Endodermal cell (in vitro differentiated cells): ENCODE measurements at regions not wholly inside any gene's neighbourhood (a gene's known extent, or its start where the extent isn't known, plus 50 kb on each side); places are given as distances from the start of the nearest gene placed in this dataset.
A peak's percentile ranks its signal among the peaks of the same experiment; 100 is the strongest.
"Not testable (repeated sequence)": the region's sequence is repeated elsewhere in the genome, so short reads cannot be mapped to it uniquely, and the experiment has no call there.

Experiments
- DNase-seq: peaks from one replicate; pipeline ENCODE4 v3.0.0-alpha.2; 2017
- H3K27ac ChIP-seq: 2 replicates; pipeline ENCODE4 v1.5.1; 2013; ENCODE audit warnings: mild to moderate bottlenecking, low read depth, low read length, moderate library complexity
- H3K27me3 ChIP-seq: 2 replicates; pipeline ENCODE4 v1.6.1; 2013; ENCODE audit warnings: mild to moderate bottlenecking, low read length, moderate library complexity; ENCODE audit not compliant: insufficient read depth, control insufficient read depth, poor library complexity, severe bottlenecking
- H3K36me3 ChIP-seq: 2 replicates; pipeline ENCODE4 v1.7.0; 2013; ENCODE audit warnings: mild to moderate bottlenecking, low read length, moderate library complexity; ENCODE audit not compliant: control insufficient read depth, insufficient read depth
- H3K4me1 ChIP-seq: one replicate; pipeline ENCODE4 v1.7.0; 2013; ENCODE audit warnings: low read length; ENCODE audit not compliant: control insufficient read depth, insufficient read depth
- H3K4me3 ChIP-seq: 2 replicates; pipeline ENCODE4 v1.5.1; 2013; ENCODE audit warnings: mild to moderate bottlenecking, low read length, moderate library complexity
- H3K9ac ChIP-seq: 2 replicates; pipeline ENCODE4 v1.6.1; 2013; ENCODE audit warnings: mild to moderate bottlenecking, low read length, moderate library complexity; ENCODE audit not compliant: poor library complexity, severe bottlenecking; ENCODE audit errors: extremely low read depth
- H3K9me3 ChIP-seq: 2 replicates; pipeline ENCODE4 v1.6.1; 2013; ENCODE audit warnings: mild to moderate bottlenecking, low read length, moderate library complexity; ENCODE audit not compliant: control insufficient read depth
- H3K27ac Mint-ChIP-seq: 2 replicates; pipeline ENCODE4 v1.8.0; 2020; ENCODE audit warnings: mixed read lengths
- H3K27me3 Mint-ChIP-seq: 2 replicates; pipeline ENCODE4 v1.8.0; 2021; ENCODE audit warnings: mild to moderate bottlenecking, mixed read lengths; ENCODE audit not compliant: insufficient read depth
- H3K36me3 Mint-ChIP-seq: 2 replicates; pipeline ENCODE4 v1.8.0; 2020; ENCODE audit warnings: low read depth, mixed read lengths
- H3K4me1 Mint-ChIP-seq: 2 replicates; pipeline ENCODE4 v1.8.0; 2020; ENCODE audit warnings: mixed read lengths
- H3K4me3 Mint-ChIP-seq: 2 replicates; pipeline ENCODE4 v1.8.0; 2020; ENCODE audit warnings: mild to moderate bottlenecking, moderate library complexity, mixed read lengths
- H3K9me3 Mint-ChIP-seq: 2 replicates; pipeline ENCODE4 v1.8.0; 2020; ENCODE audit warnings: mild to moderate bottlenecking, mixed read lengths
- WGBS, 2 experiments: methylation state at CpG; one replicate each; pipeline versions ENCODE4 v1.1.5 to v1.1.7; 2013; ENCODE audit warnings: missing lambda C conversion rate in 2 of 2, mixed read lengths in 1 of 2; ENCODE audit not compliant: insufficient coverage in 1 of 2, insufficient read length in 1 of 2; 5-methylcytosine and 5-hydroxymethylcytosine counted together
- TF ChIP-seq, protein P1 (sequence below): fragments of 200-600 bp; sonication (generic); conservative IDR thresholded peaks from 2 replicates; pipeline ENCODE4 v1.5.0; 2021; ENCODE audit warnings: antibody characterized with exemption, mild to moderate bottlenecking

DNA sequence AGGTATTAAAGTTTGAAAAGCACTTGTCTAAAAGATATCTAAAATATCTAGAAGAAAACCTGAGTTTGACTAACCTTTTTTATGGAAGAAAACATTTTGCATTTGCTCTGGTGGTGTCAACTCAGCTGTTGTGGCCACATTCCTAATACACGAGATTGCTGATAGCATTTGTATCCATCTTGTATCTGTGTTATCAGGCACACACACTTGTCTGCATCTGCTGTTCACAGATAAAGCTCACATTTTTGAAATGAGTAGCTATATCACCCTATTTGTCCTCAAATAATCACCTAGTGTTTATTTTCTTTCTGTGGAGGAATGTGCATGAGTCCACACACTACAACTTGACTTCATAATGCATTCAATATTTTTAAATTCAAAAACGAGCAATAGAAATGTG is 632.3 kb upstream of the NR2F2 start:
- Histone ChIP-seq H3K9me3 (peaks cover 48% of the 10 kb centered on the region), H3K4me3 (peak overlapping the region; percentile 6), H3K36me3 (no peaks in the 10 kb centered on the region), H3K4me1 (no peaks in the 10 kb centered on the region), H3K27me3 (no peaks in the 10 kb centered on the region), H3K9ac (no peak overlapping the region), H3K27ac (no peak overlapping the region)
- Mint-ChIP-seq H3K4me3 (no peak overlapping the region), H3K27me3 (no peaks in the 10 kb centered on the region), H3K9me3 (peaks cover 58% of the 10 kb centered on the region), H3K4me1 (no peaks in the 10 kb centered on the region), H3K27ac (no peak overlapping the region), H3K36me3 (peaks cover 7% of the 10 kb centered on the region)
- TF ChIP-seq, protein P1, sequence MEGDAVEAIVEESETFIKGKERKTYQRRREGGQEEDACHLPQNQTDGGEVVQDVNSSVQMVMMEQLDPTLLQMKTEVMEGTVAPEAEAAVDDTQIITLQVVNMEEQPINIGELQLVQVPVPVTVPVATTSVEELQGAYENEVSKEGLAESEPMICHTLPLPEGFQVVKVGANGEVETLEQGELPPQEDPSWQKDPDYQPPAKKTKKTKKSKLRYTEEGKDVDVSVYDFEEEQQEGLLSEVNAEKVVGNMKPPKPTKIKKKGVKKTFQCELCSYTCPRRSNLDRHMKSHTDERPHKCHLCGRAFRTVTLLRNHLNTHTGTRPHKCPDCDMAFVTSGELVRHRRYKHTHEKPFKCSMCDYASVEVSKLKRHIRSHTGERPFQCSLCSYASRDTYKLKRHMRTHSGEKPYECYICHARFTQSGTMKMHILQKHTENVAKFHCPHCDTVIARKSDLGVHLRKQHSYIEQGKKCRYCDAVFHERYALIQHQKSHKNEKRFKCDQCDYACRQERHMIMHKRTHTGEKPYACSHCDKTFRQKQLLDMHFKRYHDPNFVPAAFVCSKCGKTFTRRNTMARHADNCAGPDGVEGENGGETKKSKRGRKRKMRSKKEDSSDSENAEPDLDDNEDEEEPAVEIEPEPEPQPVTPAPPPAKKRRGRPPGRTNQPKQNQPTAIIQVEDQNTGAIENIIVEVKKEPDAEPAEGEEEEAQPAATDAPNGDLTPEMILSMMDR: no peak
- DNase-seq: no peak
- WGBS, 2 experiments: 85 to 92% methylated on average over 1 to 2 of the region's 2 CpGs

DNA sequence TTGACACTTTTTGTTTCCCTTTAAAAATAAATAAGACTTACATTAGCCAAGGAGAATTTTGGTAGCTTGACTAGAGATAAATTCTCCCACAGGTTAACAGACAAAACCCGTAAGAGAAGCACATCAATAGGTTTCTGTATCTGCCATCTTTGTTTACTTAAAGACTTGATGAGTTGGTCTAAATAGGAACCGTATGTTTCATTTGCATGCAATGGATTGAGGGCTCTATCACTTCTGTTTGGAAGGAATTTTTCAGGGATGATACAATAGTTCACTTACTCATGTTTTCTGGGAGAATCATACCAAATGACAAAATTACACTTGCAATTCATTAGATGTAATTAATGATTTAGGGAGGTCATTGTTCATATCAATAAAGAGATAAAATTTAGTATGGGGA is 631.5 kb upstream of the NR2F2 start:
- H3K36me3 Mint-ChIP-seq: peaks cover 7% of the 10 kb centered on the region
- H3K4me1 ChIP-seq: no peaks in the 10 kb centered on the region
- TF ChIP-seq, protein P1: no peak
- DNase-seq: no peak
- no peak overlapping the region for H3K4me3 ChIP-seq
- WGBS, 2 experiments: 80 to 94% methylated on average over 1 to 2 of the region's 2 CpGs
- no peaks in the 10 kb centered on the region for H3K27me3 ChIP-seq
- no peak overlapping the region for H3K27ac ChIP-seq
- no peaks in the 10 kb centered on the region for H3K36me3 ChIP-seq
- peaks cover 46% of the 10 kb centered on the region for H3K9me3 ChIP-seq
- H3K27ac Mint-ChIP-seq: no peak overlapping the region
- no peak overlapping the region for H3K9ac ChIP-seq
- H3K27me3 Mint-ChIP-seq: no peaks in the 10 kb centered on the region
- H3K4me1 Mint-ChIP-seq: no peaks in the 10 kb centered on the region
- H3K9me3 Mint-ChIP-seq: peaks cover 53% of the 10 kb centered on the region
- H3K4me3 Mint-ChIP-seq: no peak overlapping the region

DNA sequence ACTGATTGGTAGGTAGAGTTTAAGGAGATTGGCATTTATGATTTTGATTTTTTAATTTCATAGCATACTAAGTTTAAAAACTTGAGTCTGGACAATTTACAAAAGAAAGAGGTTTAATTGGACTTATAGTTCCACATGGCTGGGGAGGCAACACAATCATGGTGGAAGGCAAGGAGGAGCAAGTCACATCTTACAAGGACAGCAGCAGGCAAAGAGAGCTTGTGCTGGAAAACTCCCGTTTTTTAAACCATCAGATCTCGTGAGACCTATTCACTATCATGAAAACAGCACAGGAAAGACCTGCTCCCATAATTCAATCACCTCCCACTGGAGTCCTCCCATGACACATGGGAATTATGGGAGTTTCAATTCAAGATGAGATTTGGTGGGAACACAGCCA is 630.9 kb upstream of the NR2F2 start:
- H3K9ac ChIP-seq: no peak overlapping the region
- no peaks in the 10 kb centered on the region for H3K27me3 Mint-ChIP-seq
- no peaks in the 10 kb centered on the region for H3K36me3 ChIP-seq
- no peak overlapping the region for H3K27ac ChIP-seq
- no peak overlapping the region for H3K4me3 Mint-ChIP-seq
- peaks cover 41% of the 10 kb centered on the region for H3K9me3 ChIP-seq
- peaks cover 47% of the 10 kb centered on the region for H3K9me3 Mint-ChIP-seq
- TF ChIP-seq, protein P1: no peak
- H3K27me3 ChIP-seq: no peaks in the 10 kb centered on the region
- H3K36me3 Mint-ChIP-seq: peaks cover 7% of the 10 kb centered on the region
- 94% methylated on average over 2 of the region's 2 CpGs; no CpG with 5 or more reads in 1 of the 2 experiments for WGBS, 2 experiments
- H3K4me1 ChIP-seq: no peaks in the 10 kb centered on the region
- no peak for DNase-seq
- H3K4me1 Mint-ChIP-seq: no peaks in the 10 kb centered on the region
- no peak overlapping the region for H3K27ac Mint-ChIP-seq
- H3K4me3 ChIP-seq: no peak overlapping the region

DNA sequence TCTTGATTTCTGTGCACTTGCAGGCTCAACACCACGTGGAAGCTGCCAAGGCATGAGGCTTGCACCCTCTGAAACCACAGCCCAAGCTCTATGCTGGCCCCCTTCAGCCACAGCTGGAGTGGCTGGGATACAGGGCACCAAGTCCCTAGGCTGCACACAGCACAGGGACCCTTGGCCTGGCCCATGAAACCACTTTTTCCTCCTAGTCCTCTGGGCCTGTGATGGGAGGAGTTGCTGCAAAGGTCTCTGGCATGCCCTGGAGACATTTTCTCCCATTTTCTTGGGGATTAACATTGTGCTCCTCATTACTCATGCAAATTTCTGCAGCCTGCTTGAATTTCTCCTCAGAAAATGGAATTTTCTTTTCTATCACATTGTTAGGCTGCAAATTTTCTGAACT is 629.8 kb upstream of the NR2F2 start:
- 68 to 100% methylated on average over 1 of the region's 1 CpG for WGBS, 2 experiments
- peaks cover 40% of the 10 kb centered on the region for H3K9me3 Mint-ChIP-seq
- not testable (repeated sequence) for H3K27me3 Mint-ChIP-seq, H3K27ac Mint-ChIP-seq, H3K4me1 ChIP-seq, H3K27me3 ChIP-seq, H3K4me3 ChIP-seq, H3K4me1 Mint-ChIP-seq, H3K9ac ChIP-seq, H3K27ac ChIP-seq, H3K36me3 Mint-ChIP-seq, H3K36me3 ChIP-seq, H3K4me3 Mint-ChIP-seq, DNase-seq
- H3K9me3 ChIP-seq: peaks cover 34% of the 10 kb centered on the region
